ENCODE measurements at regions not wholly inside any gene's neighbourhood (a gene's known extent, or its start where the extent isn't known, plus 50 kb on each side); places are given as distances from the start of the nearest gene placed in this dataset.

GRCh38 chr2:226426292-226426736 lies 373.3 kb downstream of the IRS1 start:
- no peak for DNase-seq

- DNase-seq: no peak
These were observed 374.6 kb downstream of the IRS1 start for GRCh38 chr2:226424971-226425370.

DNA sequence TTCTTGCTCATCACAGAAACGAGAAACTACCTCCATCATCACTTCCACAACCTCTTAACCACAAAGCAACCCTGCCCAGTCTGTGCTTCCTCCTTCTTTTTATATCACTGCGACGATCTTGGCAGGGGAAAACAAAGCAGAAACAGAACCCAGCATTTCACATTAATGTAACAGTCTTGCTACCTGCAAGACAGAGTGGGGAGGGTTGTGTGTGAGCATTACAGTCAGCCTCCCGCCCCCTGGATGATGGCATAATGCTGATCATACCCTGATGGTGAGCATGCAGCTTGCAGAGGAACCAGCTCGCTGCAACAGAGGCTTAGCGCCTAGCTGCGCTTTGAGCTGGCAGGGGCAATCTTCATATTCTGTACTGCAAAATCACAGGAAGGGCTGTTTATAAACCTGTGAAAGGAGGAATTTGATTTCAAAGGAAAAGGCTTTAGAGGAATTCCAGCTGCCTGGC lies 376.1 kb downstream of the IRS1 start:
- DNase-seq: no peak

DNA sequence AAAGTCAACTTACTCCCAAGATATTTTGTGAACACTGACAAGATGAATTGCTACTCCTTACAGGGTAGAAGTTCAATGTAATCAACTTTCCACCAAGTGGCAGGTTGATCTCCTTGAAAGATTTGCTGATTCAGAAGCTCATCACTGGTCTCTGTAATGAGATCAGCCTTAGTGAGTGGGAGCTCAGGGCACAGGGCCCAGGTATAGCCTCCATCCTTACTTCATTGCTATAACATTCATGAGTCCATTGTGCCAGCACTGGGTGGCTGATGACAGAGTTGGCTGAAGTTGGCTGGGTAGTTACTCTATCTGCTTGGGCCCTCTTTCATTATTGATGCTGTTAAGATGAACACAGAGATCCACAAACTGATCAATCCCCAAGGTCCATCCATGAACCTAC lies 379.0 kb downstream of the IRS1 start:
- no peak for DNase-seq

DNA sequence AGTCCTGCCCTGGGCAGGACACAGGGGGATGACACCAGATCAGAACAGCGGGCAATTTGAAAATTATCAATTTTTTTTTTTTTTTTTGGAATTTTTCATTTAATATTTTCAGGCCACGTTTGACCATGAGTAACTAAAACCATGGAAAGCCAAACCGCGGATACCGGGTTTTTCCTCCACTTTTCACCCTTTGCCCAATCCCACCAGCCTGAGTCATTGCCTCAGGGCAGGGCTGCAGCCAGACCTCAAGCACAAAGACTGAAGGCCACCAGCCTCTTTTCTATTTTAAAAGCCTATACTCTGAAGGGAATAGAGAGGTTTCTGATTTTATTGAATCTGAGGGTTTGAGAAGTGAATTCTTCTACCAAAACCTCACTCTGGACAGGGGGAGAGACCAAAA lies 381.1 kb downstream of the IRS1 start:
- no peak for DNase-seq

- DNase-seq: no peak
These were observed 385.3 kb downstream of the IRS1 start for GRCh38 chr2:226414335-226414734.

DNA sequence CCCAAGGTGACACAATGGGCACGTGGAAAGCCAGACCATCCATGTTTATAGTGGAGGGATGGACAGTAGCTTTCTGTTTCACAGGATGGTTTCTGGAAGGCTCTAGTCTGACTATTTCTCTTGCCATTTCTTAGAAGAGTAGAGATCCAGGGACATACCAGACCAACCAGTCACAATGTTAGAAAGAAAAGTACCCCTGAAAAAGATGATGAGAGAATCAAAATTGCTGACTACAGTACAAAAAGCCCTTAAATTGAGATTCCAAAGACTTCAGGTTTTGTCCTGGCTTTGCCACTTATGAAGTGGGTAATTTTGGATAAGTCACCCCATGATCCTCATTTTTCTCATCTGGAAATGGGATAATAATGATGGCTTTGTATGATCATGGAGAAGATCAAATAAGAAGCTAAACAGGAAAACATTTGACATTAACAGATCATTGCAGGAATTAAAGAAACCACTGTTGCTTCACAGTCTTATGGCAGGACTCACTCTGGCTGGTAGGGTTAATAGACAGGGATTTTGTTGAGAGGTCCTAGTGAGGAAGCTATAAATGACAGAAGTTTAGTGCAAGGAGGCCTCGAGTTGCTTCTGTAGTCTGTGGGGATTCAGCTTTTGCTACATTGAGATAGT lies 386.0 kb downstream of the IRS1 start:
- DNase-seq: no peak

GRCh38 chr2:226411727-226412360 lies 387.8 kb downstream of the IRS1 start:
- peak; percentile 15 for DNase-seq

- no peak for DNase-seq
These were observed 388.4 kb downstream of the IRS1 start for GRCh38 chr2:226411205-226411604.

GRCh38 chr2:226410247-226410835 lies 389.3 kb downstream of the IRS1 start:
- no peak for DNase-seq

DNA sequence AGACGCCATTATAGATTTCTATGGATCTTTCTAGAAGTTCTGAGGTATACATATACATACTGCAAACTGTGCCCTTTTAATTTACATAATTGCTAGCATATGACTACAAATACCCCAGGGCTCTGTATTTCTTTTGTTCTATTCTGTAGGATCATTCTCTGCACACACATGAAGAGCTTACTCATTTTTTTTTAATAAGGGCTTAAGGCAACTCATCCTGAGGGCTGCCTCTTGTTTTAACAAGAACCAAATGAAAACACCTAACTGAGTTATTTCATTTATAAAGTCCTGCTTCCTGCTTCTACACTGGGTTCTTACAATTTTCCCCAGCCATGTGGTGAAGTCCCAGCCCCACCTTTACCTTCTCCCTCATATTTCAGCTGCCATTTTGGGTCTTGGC lies 390.5 kb downstream of the IRS1 start:
- DNase-seq: no peak

- no peak for DNase-seq
These were observed 391.5 kb downstream of the IRS1 start for GRCh38 chr2:226408141-226408540.

DNA sequence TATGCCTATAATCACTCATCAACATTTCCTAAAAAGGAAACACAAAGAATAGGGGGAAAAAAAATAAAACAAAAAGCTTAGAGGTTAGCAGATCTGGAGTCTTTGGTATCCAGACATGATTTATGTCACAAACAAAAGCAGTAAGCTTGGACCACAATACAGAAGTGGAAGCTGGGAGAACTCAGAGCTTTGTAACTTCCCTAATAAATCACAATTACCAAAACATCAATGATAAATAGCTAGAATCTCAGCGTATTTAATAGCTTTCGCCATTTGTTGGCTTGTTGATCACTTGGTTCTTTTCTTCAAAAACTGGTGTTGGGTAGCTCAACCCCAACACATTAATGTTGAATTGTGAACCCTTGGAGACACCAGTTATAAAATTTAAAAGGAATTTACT lies 392.5 kb downstream of the IRS1 start:
- no peak for DNase-seq

DNA sequence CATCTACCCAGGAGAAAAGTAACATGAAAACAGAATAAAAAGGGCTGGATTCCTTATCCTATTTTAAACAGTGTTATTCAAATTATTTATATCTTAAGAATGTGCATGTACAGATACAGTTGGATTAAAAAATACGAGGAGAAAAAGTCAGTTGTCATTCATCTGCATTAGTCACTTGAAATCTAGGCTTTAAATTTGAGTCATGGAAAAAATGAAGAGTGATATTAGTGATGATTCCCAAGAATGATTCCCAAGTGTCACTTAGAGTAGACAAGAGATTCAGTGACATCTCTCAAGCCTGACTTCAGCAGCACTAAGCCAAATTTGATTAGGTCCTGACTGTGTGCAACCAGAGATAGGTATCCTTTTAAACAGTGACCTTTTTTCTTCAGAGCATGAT lies 394.2 kb downstream of the IRS1 start:
- DNase-seq: no peak

GRCh38 chr2:226403369-226403768 lies 396.3 kb downstream of the IRS1 start:
- DNase-seq: no peak

- DNase-seq: no peak
These were observed 400.6 kb downstream of the IRS1 start for GRCh38 chr2:226399006-226399405.

GRCh38 chr2:226398580-226398979 lies 401.0 kb downstream of the IRS1 start:
- DNase-seq: no peak

GRCh38 chr2:226396541-226396940 lies 403.1 kb downstream of the IRS1 start:
- no peak for DNase-seq

DNA sequence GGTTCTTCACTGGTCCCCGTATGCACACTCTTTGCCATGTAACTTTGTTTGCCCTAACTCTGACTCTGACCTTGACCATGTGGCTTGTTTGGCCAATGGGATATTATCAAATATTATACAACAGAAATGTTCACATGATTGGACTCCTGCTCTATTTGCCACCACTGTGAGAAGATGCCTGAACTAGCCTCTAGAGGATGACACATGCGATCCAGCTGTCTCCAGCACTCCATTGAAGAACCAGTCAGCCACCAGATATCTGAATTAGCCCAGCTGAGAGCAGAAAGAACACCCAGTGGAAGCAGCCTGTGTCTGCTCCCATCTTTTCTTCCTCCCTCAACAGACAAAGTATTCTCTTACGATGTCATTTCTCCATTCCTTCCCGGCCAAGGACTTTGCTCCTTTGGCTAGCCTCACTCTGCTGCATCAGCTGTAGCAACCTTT lies 412.1 kb downstream of the IRS1 start:
- DNase-seq: no peak

DNA sequence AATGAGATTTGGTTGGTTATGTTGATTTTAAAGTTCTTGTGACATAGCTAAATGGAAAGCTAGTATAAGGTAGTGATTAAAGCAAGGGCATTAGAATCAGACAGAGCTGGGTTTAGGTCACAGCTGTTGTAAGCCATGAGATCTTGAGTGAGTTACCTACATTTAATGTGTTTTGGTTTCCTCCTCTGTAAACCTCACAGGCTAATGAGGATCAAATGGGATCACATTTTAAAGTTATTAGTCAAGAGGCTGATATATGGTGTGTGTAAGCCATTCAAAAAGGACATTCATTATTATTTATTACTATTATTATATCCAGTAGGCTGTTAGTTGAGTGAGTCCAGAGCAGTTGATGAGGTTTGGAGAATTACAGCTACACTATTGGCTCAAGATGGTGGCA lies 416.2 kb downstream of the IRS1 start:
- no peak for DNase-seq

- no peak for DNase-seq
These were observed 418.9 kb downstream of the IRS1 start for GRCh38 chr2:226380679-226381078.

DNA sequence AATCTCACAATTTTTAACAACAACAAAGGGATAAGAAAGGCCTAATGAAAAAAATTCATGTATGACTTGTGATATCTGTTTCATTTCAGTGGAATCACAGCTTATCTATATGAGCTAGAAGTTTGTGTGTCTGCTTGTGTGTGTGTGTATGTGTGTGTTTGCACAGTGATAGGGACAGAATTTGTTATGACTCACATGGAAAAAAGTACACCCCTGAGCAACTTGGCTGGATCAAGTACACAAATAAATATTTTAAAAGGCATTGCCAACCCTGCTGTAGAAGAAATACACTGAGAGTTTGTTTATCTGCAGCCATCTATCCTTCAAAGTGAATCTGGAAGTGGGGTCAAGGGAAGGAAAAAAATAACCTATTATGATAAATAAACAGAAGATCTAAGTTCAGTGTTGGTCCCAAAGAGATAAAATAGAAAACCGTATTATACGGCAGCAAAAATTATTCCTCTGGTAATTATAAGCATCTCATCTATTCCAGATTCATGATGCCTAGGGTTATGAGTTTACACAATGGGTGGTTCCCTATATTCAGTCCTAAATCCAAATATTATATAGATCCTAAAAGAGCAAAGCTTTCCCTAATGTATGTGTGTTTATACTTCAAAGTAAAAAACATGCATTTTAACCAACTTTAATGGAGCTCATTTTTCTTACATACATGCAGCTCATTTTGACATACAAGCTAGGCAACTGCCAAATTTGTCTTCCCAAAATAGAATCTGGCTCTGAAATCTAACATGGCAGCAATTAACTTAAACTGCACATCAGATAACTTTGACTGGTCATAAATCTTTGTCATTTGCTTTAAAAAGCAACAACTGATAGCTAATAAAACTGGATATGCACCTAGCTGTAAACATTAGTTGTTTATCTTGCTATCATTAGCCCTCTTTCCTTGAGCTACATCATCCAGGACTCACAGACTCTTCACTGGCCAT lies 420.6 kb downstream of the IRS1 start:
- DNase-seq: peak; percentile 1

- DNase-seq: no peak
These were observed 423.0 kb downstream of the IRS1 start for GRCh38 chr2:226376516-226377180.
